Activated CD4-positive, alpha-beta T cell treated with anti-CD3 and anti-CD28 coated beads for 36 hours (primary cell): ENCODE measurements at regions not wholly inside any gene's neighbourhood (a gene's known extent, or its start where the extent isn't known, plus 50 kb on each side); places are given as distances from the start of the nearest gene placed in this dataset.

Experiments used
- ATAC-seq: fragments of 200-7000 bp; cut with Tn5 transposase; one replicate; pipeline ENCODE4 v1.10.0; 2021; ENCODE audit warnings: mild to moderate bottlenecking, moderate library complexity
- CTCF ChIA-PET: fragments of 350-600 bp; sonication (Branson Sonifier 250); formaldehyde crosslinking; loops from one replicate; lab custom pipeline; 2021; ENCODE audit warnings: antibody characterized with exemption; lab: Charles Lee
- POLR2A ChIA-PET: fragments of 350-600 bp; sonication (Branson Sonifier 250); formaldehyde crosslinking; loops from one replicate; lab custom pipeline; 2021; ENCODE audit warnings: antibody characterized with exemption, inconsistent platforms; lab: Charles Lee
- DNase-seq: peaks from one replicate; pipeline ENCODE4 v3.0.0-alpha.2; 2020
- H3K27ac Mint-ChIP-seq: one replicate; pipeline ENCODE4 v1.8.0; 2021; ENCODE audit warnings: mixed read lengths
- H3K27me3 Mint-ChIP-seq: one replicate; pipeline ENCODE4 v1.8.0; 2021; ENCODE audit warnings: mixed read lengths
- H3K36me3 Mint-ChIP-seq: one replicate; pipeline ENCODE4 v1.8.0; 2021; ENCODE audit warnings: low read depth, mixed read lengths
- H3K4me1 Mint-ChIP-seq: one replicate; pipeline ENCODE4 v1.8.0; 2021; ENCODE audit warnings: mixed read lengths
- H3K4me3 Mint-ChIP-seq: one replicate; pipeline ENCODE4 v1.8.0; 2021; ENCODE audit warnings: mild to moderate bottlenecking, moderate library complexity, mixed read lengths
- H3K9me3 Mint-ChIP-seq: one replicate; pipeline ENCODE4 v1.8.0; 2021; ENCODE audit warnings: low read depth, mixed read lengths
- intact Hi-C, 2 experiments: fragments of 100-400 bp; cut with DNase I in 1 of 2; cut with micrococcal nuclease in 1 of 2; formaldehyde crosslinking; loops; one replicate each; pipeline versions ENCODE4 v1.14.2 to v1.15.1; 2022 to 2024; cut with DNase I, micrococcal nuclease

- no peaks in the 10 kb centered on the region for H3K4me1 Mint-ChIP-seq
- DNase-seq (no peak), ATAC-seq (no peak)
- no peaks in the 10 kb centered on the region for H3K36me3 Mint-ChIP-seq
- CTCF ChIA-PET: no interaction called here
- peaks cover 4% of the 10 kb centered on the region for H3K27me3 Mint-ChIP-seq
- no peaks in the 10 kb centered on the region for H3K9me3 Mint-ChIP-seq
- POLR2A ChIA-PET: no interaction called here
- no peak overlapping the region for H3K27ac Mint-ChIP-seq
- H3K4me3 Mint-ChIP-seq: no peak overlapping the region
- intact Hi-C loops: no loop called here
Observed at GRCh38 chr16:79912592-79913310, 312.2 kb upstream of the MAF start.

GRCh38 chr16:79911660-79912059 is 311.1 kb upstream of the MAF start:
- no peak overlapping the region for H3K4me3 Mint-ChIP-seq

GRCh38 chr16:79909571-79909970 is 309.0 kb upstream of the MAF start:
- Mint-ChIP-seq H3K4me1 (no peaks in the 10 kb centered on the region), H3K27me3 (peaks cover 5% of the 10 kb centered on the region), H3K27ac (no peak overlapping the region), H3K36me3 (no peaks in the 10 kb centered on the region), H3K9me3 (no peaks in the 10 kb centered on the region), H3K4me3 (no peak overlapping the region)
- ChIA-PET CTCF (no interaction called here), POLR2A (no interaction called here)
- intact Hi-C loops: no loop called here
- DNase-seq: no peak
- no peak for ATAC-seq

More at GRCh38 chr16:79911660-79912059, 311.1 kb upstream of the MAF start:
- DNase-seq: no peak
- peaks cover 7% of the 10 kb centered on the region for H3K27me3 Mint-ChIP-seq
- ATAC-seq: no peak
- CTCF ChIA-PET: no interaction called here
- no peaks in the 10 kb centered on the region for H3K4me1 Mint-ChIP-seq
- H3K9me3 Mint-ChIP-seq: no peaks in the 10 kb centered on the region
- H3K36me3 Mint-ChIP-seq: no peaks in the 10 kb centered on the region
- H3K27ac Mint-ChIP-seq: no peak overlapping the region
- POLR2A ChIA-PET: no interaction called here
- intact Hi-C loops: no loop called here

- intact Hi-C loops: no loop called here
- ATAC-seq (no peak), DNase-seq (no peak)
- no peaks in the 10 kb centered on the region for H3K9me3 Mint-ChIP-seq
- CTCF ChIA-PET: interaction anchor here (0.7 kb wide), 1 partner anchor 536 kb away, joined by 3 read pairs; no protein-coding TSS in a partner anchor
- H3K4me1 Mint-ChIP-seq: no peaks in the 10 kb centered on the region
- no peaks in the 10 kb centered on the region for H3K36me3 Mint-ChIP-seq
- H3K27ac Mint-ChIP-seq: no peak overlapping the region
- H3K27me3 Mint-ChIP-seq: peaks cover 2% of the 10 kb centered on the region
- no peak overlapping the region for H3K4me3 Mint-ChIP-seq
- POLR2A ChIA-PET: no interaction called here
Observed at GRCh38 chr16:79903471-79903870, 302.9 kb upstream of the MAF start.

GRCh38 chr16:79902351-79902750 is 301.8 kb upstream of the MAF start:
- ATAC-seq: no peak
- Mint-ChIP-seq H3K9me3 (no peaks in the 10 kb centered on the region), H3K4me3 (no peak overlapping the region), H3K4me1 (no peaks in the 10 kb centered on the region), H3K27ac (no peak overlapping the region), H3K36me3 (no peaks in the 10 kb centered on the region), H3K27me3 (peaks cover 2% of the 10 kb centered on the region)
- no peak for DNase-seq
- intact Hi-C loops: no loop called here
- POLR2A ChIA-PET: no interaction called here
- CTCF ChIA-PET: no interaction called here

- Mint-ChIP-seq H3K27ac (no peak overlapping the region), H3K36me3 (no peaks in the 10 kb centered on the region)
Observed at GRCh38 chr16:79901522-79901921, 301.0 kb upstream of the MAF start.

GRCh38 chr16:79899716-79900115 is 299.2 kb upstream of the MAF start:
- ATAC-seq (no peak), DNase-seq (no peak)
- H3K9me3 Mint-ChIP-seq: no peaks in the 10 kb centered on the region
- POLR2A ChIA-PET: no interaction called here
- H3K4me3 Mint-ChIP-seq: no peak overlapping the region
- H3K27ac Mint-ChIP-seq: no peak overlapping the region
- no peaks in the 10 kb centered on the region for H3K27me3 Mint-ChIP-seq
- intact Hi-C loops: no loop called here
- no peaks in the 10 kb centered on the region for H3K4me1 Mint-ChIP-seq
- H3K36me3 Mint-ChIP-seq: no peaks in the 10 kb centered on the region
- CTCF ChIA-PET: interaction anchor here (0.7 kb wide), 1 partner anchor 890 kb away, joined by 3 read pairs; no protein-coding TSS in a partner anchor

More at GRCh38 chr16:79901522-79901921, 301.0 kb upstream of the MAF start:
- H3K4me3 Mint-ChIP-seq: no peak overlapping the region
- no peaks in the 10 kb centered on the region for H3K27me3 Mint-ChIP-seq
- DNase-seq (no peak), ATAC-seq (no peak)
- H3K9me3 Mint-ChIP-seq: no peaks in the 10 kb centered on the region
- intact Hi-C loops: no loop called here
- ChIA-PET CTCF (no interaction called here), POLR2A (no interaction called here)
- no peaks in the 10 kb centered on the region for H3K4me1 Mint-ChIP-seq

- no peaks in the 10 kb centered on the region for H3K36me3 Mint-ChIP-seq
Observed at GRCh38 chr16:79899316-79899715, 298.8 kb upstream of the MAF start.

GRCh38 chr16:79898703-79899102 is 298.2 kb upstream of the MAF start:
- Mint-ChIP-seq H3K9me3 (no peaks in the 10 kb centered on the region), H3K27me3 (no peaks in the 10 kb centered on the region), H3K27ac (no peak overlapping the region), H3K4me3 (no peak overlapping the region), H3K4me1 (no peaks in the 10 kb centered on the region), H3K36me3 (no peaks in the 10 kb centered on the region)
- POLR2A ChIA-PET: no interaction called here
- DNase-seq (no peak), ATAC-seq (no peak)
- intact Hi-C loops: no loop called here
- CTCF ChIA-PET: no interaction called here

More at GRCh38 chr16:79899316-79899715, 298.8 kb upstream of the MAF start:
- no peaks in the 10 kb centered on the region for H3K4me1 Mint-ChIP-seq
- H3K9me3 Mint-ChIP-seq: no peaks in the 10 kb centered on the region
- ATAC-seq (no peak), DNase-seq (no peak)
- no peak overlapping the region for H3K4me3 Mint-ChIP-seq
- intact Hi-C loops: no loop called here
- ChIA-PET CTCF (no interaction called here), POLR2A (no interaction called here)
- no peaks in the 10 kb centered on the region for H3K27me3 Mint-ChIP-seq
- no peak overlapping the region for H3K27ac Mint-ChIP-seq

GRCh38 chr16:79897453-79898146 is 297.1 kb upstream of the MAF start:
- no peaks in the 10 kb centered on the region for H3K27me3 Mint-ChIP-seq
- intact Hi-C loops: no loop called here
- DNase-seq: no peak
- ATAC-seq: no peak
- no peaks in the 10 kb centered on the region for H3K36me3 Mint-ChIP-seq
- POLR2A ChIA-PET: no interaction called here
- H3K4me3 Mint-ChIP-seq: no peak overlapping the region
- CTCF ChIA-PET: interaction anchor here (0.6 kb wide), 1 partner anchor 563 kb away, joined by 4 read pairs; no protein-coding TSS in a partner anchor
- H3K9me3 Mint-ChIP-seq: no peaks in the 10 kb centered on the region
- H3K27ac Mint-ChIP-seq: no peak overlapping the region
- no peaks in the 10 kb centered on the region for H3K4me1 Mint-ChIP-seq

GRCh38 chr16:79897104-79897452 is 296.5 kb upstream of the MAF start:
- no peaks in the 10 kb centered on the region for H3K9me3 Mint-ChIP-seq
- POLR2A ChIA-PET: no interaction called here
- H3K4me1 Mint-ChIP-seq: no peaks in the 10 kb centered on the region
- CTCF ChIA-PET: no interaction called here
- no peaks in the 10 kb centered on the region for H3K27me3 Mint-ChIP-seq
- H3K27ac Mint-ChIP-seq: no peak overlapping the region
- intact Hi-C loops: no loop called here
- no peaks in the 10 kb centered on the region for H3K36me3 Mint-ChIP-seq
- H3K4me3 Mint-ChIP-seq: no peak overlapping the region
- no peak for ATAC-seq
- no peak for DNase-seq

- ChIA-PET POLR2A (no interaction called here), CTCF (no interaction called here)
- Mint-ChIP-seq H3K27ac (no peak overlapping the region), H3K36me3 (no peaks in the 10 kb centered on the region), H3K27me3 (no peaks in the 10 kb centered on the region), H3K9me3 (no peaks in the 10 kb centered on the region), H3K4me1 (no peaks in the 10 kb centered on the region), H3K4me3 (no peak overlapping the region)
- ATAC-seq (no peak), DNase-seq (no peak)
- intact Hi-C loops: no loop called here
Observed at GRCh38 chr16:79895917-79896203, 295.3 kb upstream of the MAF start.
